Right kidney (tissue), 1 donor: ENCODE measurements at regions not wholly inside any gene's neighbourhood (a gene's known extent, or its start where the extent isn't known, plus 50 kb on each side); places are given as distances from the start of the nearest gene placed in this dataset.
A peak's percentile ranks its signal among the peaks of the same experiment; 100 is the strongest.
"Not testable (repeated sequence)": the region's sequence is repeated elsewhere in the genome, so short reads cannot be mapped to it uniquely, and the experiment has no call there.

ENCODE experiments used
- DNase-seq: peaks from one replicate; pipeline ENCODE4 v3.0.0-alpha.2; 2016

DNA sequence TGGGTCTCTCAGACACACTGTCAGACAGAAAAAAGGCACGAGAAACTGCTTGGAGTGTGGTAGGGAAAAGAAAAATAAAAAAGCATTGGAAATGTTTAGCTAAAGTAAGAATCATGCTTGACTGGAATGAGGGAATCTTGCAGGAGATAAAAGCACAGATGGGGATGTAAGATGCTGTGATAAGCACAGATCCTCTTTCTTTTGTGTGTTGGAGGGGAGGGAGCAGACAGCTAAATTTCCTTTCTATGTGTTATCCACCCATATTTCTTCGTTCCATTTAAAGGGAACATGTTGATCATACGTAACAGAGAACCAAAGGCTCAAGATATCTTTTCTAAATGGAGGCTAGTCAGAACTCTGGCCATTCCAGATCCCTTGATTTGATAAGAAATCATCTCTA, 614.0 kb upstream of the LCORL start:
- no peak for DNase-seq

DNA sequence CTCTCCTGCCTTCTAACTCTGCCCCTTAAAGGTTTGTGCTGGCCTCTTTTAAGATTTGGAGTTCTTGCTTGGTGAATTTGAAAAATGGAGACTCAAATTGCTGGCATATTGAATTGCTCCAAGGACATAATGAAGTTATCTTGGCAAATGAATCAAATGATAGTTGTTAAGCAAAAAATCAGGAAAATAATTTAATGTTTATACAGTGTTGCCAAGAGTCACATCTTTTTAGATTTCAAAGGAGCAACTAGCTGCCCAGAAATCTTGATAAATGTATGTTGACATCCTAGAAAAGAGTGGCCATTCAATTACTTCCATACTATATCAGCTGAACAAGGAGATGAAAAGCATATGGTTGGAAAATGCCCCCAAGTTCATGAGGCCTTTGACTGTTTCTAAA, 610.0 kb upstream of the LCORL start:
- no peak for DNase-seq

DNA sequence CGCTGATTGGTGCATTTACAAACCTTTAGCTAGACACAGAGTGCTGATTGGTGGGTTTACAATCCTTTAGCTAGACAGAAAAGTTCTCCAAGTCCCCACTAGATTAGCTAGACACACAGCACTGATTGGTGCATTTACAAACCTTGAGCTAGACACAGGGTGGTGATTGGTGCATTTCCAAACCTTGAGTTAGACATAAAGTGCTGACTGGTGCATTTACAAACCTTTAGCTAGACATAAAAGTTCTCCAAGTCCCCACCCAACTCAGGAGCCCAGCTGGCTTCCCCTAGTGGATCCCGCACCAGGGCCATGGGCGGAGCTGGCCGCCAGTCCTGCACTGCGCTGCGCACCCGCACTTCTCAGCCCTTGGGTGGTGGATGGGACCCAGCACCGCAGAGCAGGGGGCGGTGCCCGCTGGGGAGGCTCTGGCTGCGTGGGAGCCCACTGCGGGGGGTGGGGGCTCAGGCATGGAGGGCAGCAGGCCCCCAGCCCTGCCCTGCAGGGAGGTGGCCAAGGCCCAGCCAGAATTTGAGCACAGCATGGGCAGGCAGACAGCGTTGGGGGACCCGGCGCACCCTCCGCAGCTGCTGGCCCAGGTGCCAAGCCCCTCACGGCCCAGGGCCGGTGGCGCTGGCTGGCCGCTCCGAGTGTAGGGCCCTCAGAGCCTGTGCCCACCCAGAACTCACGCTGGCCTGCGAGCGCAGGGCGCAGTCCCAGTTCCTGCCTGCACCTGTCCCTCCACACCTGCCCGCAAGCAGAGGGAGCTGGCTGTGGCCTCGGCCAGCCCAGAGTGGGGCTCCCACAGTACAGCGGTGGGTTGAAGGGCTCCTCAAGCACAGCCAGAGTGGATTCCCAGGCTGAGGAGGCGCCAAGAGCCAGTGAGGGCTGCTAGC, 608.9 kb upstream of the LCORL start:
- no peak for DNase-seq

DNA sequence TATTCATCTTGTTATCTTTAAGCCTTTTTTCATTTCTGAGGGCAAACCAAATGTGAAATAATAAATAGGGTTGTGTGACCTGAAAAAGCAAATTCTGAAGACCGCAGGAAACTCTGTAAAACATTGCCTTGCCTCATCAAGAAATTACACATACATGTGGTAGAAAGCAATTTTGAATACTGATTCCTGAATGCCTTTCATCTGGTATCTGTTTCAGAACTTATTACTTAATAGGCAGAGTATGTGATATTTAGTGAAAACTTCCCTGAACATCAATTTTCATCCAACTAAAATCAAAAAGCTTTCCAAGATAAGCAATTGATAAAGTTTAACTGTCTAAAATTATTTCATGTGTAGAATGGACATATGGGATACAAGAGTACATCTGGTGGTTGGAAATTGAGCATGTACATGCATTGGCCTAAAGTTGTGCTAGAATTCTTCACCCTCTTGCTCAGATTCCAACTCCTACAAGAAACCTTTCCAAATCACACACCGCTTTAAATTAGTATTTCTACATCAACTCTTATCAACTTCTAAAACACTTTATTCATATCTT, 606.0 kb upstream of the LCORL start:
- no peak for DNase-seq

DNA sequence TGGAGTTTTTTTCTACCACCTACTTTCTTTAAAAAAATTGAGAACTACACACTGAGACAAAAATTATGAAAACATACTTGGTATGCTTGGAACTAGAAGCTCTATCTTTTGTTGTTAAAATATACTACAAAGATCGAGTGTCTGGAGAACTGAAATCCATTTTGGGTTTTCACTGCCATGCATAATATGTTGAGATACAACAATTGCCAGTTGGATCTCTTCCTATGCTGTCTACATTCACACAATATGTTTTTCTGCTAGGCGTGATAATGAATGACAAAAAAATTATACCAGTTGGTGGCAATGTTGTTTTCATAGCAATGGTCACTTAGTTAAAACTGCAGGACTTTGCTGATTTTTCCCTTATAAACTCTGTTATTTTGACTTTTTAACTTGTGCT, 605.4 kb upstream of the LCORL start:
- no peak for DNase-seq

DNA sequence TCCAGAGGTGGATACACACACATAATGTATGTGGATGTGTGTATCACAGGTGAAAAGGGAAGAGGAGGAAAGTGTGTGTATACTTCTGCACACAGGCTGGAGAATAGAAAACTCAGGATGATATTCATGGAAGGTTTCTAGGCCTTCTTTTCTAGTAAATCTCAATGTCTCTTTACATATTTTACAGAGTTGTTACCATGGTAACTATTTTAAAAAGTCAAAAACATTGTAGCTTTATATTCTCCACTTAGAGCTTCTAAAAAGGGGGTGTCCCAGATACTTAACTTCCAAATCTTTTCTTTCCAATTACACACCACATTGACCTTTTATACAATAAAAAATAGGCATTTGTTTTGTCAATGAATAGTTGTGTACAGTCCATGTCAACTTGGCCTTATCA, 604.8 kb upstream of the LCORL start:
- no peak for DNase-seq

DNA sequence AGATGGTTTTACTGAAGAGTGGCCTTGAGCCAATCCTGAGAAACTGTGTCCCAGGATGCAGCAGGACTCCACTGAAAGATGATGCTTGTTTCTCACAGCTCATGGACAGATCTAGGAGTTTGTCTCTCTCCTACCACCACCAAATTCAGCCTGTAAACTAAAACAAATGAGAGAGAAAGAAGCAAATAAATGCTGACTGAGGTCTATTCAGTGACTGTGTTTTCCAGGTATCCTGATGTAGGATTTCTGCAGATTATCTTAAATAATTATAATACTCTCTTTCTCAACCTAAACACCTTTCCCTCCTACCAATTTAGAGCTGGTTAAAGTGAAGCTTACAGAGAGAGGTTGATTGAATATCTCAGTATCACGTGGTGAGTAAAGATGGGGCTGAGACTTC, 599.6 kb upstream of the LCORL start:
- no peak for DNase-seq

DNA sequence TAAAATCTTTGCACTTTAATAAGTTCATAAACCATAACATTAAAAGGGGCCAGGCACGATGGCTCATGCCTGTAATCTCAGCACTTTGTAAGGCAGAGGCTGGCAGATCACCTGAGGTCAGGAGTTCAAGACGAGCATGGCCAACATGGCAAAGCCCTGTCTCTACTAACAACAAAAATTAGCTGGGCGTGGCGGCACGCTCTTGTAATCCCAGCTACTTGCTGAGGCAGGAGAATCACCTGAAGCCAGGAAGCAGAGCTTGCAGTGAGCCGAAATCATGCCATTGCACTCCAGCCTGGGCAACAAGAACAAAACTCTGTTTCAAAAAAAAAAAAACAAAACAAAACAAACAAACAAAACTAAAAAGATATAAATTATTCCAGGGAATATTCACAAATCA, 595.2 kb upstream of the LCORL start:
- no peak for DNase-seq

DNA sequence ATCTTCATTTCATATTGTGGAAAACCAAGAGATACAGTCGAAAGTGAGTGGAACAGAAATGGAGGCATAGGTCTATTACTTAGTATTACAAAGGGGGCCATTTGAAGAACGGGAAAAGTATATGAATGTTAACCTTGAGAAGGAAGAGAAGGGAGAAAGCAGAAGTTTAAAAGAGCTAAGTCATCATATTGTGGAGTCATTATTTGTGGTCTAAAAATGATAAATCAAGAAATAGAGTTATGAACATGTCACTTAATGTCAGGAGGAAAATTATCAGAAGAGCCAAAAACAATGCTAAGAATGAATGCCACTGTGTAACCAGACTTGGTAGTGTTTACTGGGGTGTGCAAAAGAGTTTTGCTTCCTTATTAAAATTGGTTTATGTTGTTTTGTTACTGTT, 589.5 kb upstream of the LCORL start:
- DNase-seq = no peak

DNA sequence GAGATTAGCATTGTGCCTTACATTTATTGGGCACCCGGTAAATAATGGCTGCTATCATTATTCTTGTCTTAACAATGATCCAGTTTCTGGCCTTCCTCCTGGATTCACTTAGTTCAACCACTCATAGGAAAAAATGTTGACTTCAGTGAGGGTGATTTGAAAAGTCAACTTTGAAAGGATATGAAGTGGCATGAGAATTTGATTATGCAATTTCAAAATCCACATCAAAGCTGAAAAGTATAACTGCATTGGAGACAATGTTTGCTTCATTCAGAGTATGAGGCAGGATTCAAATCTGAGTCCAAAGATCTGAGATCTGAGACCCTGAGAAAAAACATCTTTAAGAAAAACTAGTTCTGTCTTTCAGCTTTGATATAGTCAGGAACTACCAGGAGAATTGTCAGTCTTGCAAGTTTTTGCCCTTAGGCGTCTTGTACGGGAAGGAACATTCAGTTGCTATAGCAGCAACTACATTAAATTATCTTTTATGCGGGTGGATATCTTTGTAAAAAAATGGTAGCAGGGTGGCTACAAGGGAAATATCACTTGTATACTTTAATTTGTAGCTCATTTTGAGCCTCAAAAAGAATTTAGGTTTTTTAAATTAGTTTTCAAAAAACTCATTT, 587.5 kb upstream of the LCORL start:
- DNase-seq = no peak

DNA sequence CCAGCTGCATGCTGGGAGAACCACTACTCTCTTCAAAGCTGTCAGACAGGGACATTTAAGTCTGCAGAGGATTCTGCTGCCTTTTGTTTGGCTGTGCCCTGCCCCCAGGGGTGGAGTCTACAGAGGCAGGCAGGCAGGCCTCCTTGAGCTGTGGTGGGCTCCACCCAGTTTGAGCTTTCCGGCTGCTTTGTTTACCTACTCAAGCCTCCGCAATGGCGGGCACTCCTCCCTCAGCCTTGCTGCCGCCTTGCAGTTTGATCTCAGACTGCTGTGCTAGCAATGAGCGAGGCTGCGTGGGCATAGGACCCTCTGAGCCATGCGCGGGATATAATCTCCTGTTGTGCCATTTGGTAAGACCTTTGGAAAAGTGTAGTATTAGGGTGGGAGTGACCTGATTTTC, 581.1 kb upstream of the LCORL start:
- DNase-seq = not testable (repeated sequence)

DNA sequence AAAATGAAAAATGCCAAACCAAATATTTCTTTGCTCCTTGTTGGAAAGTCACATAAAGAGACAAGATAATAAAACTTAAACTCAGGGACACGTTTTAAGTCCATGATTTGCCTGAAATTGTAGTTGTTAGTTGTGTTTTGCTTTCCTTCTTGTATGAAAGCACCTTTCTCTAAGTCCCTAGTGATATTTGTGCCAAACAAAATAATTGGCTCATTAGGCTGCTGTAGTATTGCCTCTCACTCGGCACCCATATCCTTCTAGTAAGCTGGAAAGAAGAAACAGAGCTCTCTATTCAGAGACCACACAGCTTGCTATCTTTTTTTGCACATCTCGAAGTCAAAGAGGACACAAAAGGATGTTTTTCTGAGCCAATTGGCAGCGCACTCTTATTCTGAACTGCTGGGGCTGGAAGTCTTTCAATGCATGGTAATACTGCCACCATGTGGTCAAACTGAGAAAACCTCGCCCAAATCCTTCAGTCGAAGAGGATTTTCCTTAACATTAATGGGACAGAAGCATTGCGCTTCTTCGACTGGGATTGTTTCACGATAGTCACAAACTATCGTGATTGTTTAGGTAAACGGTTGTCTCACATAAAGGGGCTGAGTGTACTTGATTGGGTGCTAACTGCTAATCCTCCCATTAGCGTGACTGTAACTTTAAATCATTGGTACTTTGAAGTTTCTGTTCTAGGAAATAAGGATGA, 571.9 kb upstream of the LCORL start:
- DNase-seq = peak; percentile 52

DNA sequence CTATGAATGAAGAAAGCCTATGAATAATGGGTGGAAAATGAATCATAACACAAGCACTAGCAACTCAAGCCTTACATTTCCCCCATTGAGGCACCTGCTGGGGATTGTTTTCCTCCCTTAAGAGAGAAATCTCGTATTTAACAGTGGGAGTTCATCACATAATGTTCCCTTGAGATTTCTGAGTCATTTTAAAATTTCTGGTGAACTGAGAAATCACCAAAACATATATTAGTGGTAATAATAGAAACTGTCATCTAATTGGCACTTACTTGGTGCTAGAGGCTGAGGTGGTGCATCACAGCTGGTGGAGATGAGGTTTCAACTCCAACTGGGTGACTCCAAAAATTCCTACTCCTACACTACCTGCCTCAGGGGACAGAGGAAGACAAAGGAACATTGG, 561.3 kb upstream of the LCORL start:
- no peak for DNase-seq

DNA sequence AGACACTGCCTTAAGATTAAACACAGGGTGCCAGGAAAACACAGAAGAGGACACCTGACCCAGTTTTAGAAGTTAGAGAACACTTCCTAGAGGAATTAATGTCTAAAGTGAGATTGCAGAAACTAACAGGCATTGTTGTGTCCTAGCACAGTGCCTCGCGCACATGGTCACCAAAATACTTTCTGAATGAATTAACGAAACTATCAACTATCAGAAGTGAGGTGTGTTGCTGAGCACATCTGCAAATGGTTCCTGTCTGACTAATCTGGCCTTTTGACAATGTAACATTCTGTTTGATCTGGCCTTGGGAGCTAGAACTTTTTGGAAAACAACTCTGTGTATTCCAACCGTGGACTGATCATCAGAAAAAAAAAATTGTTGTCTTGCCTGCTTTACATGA, 556.8 kb upstream of the LCORL start:
- no peak for DNase-seq

DNA sequence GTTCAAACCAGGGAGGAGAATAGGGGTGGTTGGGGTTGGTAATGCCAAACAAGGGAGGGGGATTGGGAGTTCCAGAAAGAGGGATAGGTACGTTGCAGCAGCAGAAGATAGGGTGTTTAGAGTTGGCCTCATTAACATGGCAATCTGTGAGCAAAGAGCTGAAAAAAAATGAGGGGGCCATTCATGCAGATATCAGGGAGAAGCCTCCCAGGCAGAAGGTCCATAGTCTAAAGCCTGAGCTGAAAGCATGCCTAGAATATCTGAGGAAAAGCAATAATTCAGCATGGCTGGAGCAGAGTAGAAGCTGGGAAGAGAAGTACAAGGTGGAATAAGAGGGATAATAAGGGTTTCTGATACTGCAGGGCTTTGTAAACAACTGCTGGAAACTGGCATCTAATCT, 550.9 kb upstream of the LCORL start:
- no peak for DNase-seq

DNA sequence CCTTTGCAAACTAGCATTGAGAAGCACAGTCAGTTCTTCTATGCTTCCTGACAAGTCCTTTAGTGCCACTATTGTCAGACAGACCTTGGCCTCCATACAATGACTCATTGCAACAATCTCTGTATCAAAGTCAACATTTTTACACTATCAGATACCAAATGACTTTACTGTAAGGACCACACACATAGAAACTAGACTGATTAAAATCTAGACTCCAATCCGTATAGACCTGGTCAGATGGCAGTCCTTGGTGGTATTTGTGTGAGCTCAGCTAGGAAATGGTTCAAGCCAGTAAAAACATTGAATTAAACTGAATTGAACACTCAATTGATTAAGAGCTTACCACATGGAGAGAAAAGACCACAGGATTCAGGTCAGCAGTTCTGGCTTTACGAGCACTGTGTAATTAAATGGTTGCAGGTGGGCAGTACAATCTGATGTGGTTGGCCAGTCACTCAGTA, 549.8 kb upstream of the LCORL start:
- DNase-seq = no peak

DNA sequence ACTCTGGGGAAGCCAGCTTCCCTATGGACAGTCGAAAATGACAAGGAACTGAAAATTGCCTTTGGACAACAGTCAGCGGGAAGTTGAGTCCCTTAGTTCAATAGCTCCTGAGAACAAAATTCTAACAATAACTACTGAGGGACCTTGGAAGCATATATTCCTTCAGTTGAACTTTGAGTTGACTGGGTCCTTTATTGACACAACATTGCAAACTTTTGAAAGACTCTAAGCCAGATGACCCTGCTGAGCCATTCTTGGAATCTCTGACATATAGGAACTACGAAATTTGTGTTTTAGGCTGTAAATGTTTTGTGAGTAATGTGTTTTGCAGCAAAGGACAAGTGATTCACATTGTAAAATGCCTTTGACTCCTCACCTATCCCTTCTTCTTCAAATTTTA, 548.8 kb upstream of the LCORL start:
- no peak for DNase-seq

DNA sequence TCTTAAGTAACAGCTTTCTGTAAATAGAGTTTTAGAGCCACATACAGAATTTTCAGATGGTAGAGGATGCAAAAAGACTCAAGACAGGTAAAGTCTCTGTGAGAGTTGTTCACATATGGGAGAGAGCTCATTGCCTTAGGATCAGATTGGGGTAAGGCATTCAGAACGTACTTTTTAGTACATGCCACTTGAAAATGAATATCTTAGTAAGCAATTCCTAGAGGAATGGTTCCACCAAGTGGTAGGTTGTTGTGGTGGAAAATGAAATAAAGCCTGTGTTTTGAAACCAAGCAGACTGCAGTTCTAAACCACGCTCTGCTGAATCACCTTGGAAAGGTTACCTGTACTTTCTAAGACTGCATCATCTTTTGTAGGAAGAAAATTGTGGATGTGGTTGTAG, 547.0 kb upstream of the LCORL start:
- DNase-seq = no peak

DNA sequence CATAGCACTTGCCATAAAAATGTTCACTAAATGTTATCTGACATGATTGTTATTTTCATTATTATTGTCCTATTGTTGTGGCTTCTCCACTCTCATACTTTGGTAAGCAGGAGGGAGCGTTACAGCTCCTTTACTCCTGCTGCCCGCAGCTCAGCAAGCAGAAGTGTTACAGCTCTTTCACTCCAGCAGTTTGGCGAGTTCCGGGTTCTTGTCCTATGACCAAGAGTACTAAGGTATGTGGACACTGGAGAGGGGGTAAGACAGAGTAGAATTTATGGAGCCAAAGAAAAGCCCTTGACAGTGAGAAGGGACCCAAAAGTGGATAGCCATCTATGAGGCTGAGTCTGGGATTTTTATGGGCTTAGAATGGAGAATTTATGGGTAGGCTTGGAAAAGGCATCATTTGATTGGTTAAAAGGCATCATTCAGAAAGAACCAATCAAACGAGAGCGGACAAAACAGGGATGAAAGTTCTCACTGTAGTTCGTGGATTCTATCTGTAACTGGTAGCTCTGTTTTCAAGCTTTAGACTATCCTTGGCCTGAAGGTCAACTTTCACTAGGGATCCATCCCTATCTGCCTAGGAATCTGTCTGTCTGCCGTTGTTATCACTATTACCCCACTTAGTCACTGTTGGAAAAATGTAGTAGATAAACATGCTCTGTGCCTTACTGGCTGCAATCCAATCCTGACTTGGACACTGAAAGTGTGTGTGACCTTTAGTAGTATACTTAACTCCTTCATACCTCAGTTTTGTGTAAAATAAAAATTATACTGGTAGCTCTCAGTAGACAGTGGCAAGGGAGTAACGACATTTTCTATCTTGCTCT, 545.6 kb upstream of the LCORL start:
- no peak for DNase-seq

DNA sequence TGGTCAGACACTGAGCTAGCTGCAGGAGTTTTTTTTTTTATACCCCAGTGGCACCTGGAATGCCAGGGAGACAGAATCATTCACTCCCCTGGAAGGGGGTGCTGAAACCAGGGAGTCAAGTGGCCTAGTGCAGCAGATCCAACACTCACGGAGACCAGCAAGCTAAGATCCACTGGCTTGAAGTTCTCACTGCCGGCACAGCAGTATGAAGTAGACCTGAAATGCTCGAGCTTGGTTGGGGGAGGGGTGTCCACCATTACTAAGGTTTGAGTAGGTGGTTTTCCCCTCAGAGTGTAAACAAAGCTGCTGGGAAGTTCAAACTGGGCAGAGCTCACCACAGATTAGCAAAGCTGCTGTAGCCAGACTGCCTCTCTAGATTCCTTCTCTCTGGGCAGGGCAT, 537.9 kb upstream of the LCORL start:
- no peak for DNase-seq

DNA sequence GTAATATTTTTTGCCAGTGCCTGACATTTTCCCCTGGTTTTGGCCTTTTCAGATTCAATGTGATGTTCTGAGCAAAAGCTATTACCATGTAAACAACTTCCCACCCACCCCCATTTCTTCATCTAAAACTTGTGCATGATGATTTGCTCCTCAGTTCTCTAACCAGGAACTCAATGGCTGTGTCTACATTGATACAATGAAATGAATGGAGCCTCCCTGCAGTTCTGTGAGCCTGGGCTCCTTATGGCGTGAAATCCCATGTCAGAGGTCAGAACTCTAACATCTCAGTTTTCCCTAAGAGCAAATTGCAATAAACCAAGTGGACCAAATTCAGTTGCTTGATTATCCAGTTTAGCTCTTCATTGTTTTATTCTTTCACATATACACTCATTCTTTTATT, 534.8 kb upstream of the LCORL start:
- no peak for DNase-seq

DNA sequence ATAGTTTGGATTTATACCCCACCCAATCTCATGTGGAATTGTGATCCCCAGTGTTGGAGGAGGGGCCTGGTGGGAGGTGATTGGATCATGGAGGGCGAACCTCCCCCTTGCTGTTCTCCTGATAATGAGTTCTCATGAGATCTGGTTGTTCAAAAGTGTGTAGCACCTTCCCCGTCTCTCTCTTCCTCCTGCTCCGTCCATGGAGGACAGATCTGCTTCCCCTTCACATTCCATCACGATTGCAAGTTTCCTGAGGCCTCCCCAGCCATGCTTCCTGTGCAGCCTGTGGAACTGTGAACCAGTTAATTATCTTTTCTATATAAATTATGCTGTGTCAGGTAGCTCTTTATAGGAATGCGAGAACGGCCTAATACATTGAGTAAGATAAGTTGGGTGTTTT, 518.8 kb upstream of the LCORL start:
- no peak for DNase-seq
